Activated CD4-positive, alpha-beta T cell treated with anti-CD3 and anti-CD28 coated beads, Interleukin-2, amount 50 U/mL, for 1 hour (primary cell): ENCODE measurements at regions not wholly inside any gene's neighbourhood (a gene's known extent, or its start where the extent isn't known, plus 50 kb on each side); places are given as distances from the start of the nearest gene placed in this dataset.

Source experiments
- DNase-seq: peaks from one replicate; pipeline ENCODE4 v3.0.0-alpha.2; 2020

- DNase-seq, result no peak
Observed at GRCh38 chr1:25053576-25054250, 123.6 kb upstream of the RUNX3 start.

DNA sequence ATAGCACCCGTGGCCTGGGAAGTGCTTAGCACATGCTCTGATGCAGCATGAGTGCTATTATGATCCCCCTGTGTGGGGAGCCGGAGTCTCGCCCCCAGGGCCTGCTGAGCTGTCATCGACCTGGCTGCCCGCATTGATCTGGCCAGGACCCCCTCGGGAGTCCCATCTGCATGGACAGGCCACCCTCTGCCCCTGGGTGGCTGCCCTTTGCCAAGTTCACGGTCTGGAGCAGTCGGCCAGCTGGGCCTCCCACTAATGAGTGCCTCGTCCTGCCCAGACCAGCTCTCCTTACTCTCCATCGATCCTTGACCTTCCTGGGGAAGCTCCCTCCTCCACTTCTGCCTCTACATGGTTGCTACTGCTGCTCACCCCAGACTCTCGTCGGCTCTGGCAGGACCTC lies 121.8 kb upstream of the RUNX3 start:
- DNase-seq, result no peak

DNA sequence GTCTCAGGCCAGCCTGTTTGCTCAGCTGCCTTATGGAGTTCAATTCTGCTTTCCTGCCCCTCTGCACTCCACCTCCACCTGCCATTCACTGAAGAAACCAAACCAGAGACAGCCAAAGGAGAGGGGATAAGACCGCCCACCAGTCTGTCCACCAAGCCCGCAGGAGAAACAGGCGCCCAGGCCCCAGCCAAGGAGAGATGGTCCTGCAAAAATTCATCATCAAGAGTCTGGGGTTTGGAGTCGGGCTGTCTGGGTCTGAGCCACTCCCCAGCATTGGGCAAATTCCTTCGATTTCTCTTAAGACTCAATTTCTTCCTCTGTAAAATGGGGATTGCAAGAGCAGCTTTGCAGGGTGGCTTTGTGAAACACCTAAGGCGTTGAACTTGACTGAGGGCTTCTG lies 121.4 kb upstream of the RUNX3 start:
- no peak for DNase-seq

DNA sequence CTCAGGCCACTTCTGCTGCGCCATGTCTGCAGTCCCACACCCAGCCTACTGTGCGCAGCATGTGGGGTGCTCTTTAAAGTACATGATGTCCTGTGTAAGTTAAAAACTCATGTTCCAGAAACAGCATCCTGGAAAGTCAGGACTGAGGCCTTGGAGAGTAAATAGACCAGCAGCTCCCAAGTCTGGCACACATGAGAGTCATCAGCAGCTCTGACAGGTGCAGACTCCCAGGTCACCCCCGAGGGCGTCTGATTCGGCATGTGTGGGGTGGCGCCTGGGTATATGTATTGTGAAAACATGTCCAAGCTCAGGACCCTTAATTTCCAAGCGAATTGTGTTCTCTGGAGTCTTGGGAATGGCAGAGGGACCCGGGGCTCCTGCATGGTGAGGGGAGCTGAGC lies 120.1 kb upstream of the RUNX3 start:
- DNase-seq, result no peak

DNA sequence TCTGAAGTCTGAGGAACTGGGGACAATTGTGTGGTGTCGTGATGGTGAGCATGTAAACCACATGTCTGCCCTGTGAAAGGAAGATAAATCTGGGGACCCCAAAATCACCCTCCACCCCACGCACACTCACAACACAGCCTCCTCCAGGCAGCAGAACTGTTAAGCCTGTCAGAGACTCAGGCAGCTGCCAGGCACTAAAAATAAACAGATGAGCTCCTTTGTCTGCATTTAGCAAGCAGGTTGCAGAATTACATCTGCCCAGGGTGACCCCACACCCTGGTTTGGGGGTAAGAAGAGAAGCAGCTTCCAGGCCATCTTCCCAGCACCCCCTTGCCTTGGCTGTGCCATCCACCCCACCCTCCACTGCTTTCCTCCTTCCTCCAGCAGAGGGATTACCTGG lies 119.1 kb upstream of the RUNX3 start:
- DNase-seq, result no peak

GRCh38 chr1:25048728-25049127 lies 118.7 kb upstream of the RUNX3 start:
- no peak for DNase-seq

DNA sequence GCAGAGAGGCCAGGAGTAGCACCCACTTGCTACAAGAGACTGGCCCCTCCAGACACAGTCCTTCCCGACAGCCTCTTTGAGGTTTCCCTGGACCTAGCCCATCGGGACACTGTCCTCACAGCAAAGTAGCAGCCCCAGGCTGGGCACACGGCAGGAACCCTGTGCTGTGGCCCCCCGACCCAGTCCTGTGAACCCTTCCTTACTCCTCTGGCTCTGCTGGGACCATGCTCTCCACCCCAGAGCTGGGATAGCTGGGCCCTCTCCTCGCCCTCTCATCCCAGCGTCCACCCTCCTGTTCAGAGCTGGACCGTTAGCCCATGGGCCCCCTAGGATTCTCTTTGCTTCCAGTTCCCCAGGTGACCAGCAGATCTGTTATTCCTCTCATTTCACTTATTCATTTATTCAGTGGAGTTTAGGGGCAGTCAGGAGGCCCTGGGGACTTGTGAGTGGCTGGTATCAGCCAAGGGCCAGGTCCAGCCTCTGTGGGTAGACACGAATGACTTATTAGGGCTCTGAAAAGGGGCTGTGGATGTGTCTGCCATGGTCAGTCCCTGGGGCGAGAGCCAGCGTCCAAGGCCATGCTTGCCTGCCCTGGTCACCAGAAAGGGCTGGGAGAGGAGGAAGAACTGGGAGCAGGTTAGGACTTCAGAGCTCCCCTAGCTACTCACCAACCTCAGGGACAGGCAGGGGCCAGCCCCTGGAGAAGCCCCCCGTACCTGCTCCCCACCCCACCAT lies 117.6 kb upstream of the RUNX3 start:
- no peak for DNase-seq

DNA sequence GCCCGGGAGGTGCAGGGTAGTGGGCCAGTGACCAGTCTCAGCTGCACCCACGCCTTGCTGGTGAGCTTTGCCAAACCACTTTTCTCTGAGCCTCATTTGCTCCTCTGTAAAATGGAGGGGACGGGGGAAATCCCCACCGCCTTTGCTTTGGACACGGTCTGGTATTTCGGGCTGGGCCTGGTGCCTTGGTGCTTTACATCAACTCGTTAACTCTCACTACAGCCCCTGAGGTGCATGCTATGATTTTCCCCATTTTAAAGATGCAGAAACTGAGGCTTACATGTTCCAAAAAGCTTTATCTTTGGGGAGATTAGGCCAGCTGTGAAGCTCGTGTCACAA lies 116.1 kb upstream of the RUNX3 start:
- DNase-seq, result no peak

- no peak for DNase-seq
Observed at GRCh38 chr1:25045480-25046193, 115.6 kb upstream of the RUNX3 start.

DNA sequence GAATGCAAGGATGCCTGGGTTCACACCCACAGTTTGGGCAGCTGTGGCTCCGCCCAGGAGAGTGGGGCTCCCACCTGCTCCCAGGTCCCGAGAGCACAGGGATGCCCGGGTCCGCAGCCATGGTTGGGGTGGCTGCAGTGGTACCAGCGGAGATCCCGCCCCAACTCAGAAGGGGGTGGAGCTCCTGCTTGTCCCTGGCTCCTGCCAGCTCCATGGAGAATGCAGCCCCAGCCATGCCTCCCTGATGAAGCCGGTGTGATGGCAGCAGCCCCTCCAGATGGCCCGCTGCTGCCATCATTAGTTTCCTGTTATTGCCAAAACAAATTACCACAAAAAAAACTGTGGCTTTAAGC lies 113.1 kb upstream of the RUNX3 start:
- DNase-seq, result no peak

DNA sequence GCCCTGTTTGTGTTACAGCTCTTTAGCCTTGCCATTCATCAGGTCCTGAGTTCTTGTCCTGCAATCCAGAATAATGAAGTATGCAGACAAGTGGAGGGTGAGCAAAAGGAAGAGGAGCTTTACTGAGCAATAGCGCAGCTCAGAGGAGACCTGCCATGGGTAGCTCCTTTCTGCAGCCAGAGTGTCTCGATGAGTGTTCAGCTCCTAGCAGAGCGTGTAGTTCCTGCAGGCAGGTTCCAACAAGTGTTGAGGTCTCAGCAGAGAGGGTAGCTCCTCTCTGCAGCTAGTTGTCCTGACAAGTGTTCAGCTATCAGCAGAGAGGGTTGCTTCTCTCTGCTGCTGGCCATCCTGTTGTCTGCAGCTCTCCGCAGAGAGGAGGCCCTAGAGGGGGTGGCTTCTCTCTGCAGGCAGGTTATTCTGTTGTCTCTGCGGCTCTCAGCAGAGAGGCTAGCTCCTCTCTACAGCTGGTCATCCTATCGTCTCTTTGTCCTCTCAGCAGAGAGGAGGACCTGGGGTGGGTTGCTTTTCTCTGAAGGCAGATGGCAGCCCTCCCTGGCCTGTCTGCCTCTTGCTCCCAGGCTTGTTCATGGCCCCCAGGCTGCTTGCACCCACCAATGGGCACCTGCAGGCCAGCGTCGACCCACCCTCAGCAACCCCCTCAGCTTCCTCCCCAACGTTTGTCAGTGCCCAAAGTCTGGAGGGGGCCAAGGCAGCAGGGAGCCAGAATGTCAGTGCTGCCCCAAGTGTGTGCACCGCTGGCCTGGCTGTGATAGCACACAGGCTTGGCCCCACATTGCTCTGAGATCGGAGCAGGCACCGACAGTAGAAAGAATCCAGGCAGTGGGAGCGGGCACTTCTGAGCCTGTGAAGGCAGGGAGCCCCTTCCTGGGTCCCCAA lies 112.5 kb upstream of the RUNX3 start:
- DNase-seq, result no peak

DNA sequence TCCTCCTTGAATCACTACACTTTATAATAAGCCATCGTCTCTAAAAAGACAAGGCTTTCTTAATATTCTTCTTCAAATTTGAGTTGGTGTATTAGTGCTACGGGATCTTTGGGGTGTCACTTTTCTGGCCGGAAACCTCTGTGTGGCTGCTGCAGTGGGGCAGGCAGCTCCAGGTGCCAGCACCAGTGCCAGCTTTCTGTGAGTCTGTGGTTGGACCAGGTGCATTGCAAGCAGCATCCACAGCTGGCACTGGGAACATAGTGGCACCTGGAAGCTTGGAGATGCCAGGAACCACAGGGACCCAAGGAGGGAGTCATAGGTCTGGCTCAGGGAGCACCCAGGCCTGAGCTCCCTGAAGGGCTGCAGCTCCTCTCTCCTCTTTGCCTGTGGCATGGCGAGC lies 111.8 kb upstream of the RUNX3 start:
- DNase-seq, result no peak

- no peak for DNase-seq
Observed at GRCh38 chr1:25040122-25040685, 110.1 kb upstream of the RUNX3 start.

DNA sequence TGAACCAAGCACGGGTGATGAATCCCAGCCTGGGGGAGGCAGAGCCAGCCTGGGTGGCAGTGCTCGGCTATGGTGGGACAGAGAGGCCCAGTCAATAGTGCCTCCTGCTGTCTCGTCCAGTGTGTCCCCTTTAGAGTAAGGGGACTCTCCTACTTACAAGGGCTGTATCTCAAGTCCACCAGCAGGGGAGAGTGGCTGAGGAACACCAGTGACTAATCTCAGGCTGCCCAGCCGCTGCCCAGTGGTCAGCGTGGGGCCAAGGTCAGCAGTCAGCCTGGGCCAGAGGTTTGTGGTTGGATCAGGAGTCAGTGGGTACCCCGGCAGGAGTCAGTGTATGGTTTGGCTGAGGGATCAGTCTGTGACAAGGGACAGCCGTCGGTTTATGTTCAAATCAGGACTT lies 109.2 kb upstream of the RUNX3 start:
- no peak for DNase-seq

DNA sequence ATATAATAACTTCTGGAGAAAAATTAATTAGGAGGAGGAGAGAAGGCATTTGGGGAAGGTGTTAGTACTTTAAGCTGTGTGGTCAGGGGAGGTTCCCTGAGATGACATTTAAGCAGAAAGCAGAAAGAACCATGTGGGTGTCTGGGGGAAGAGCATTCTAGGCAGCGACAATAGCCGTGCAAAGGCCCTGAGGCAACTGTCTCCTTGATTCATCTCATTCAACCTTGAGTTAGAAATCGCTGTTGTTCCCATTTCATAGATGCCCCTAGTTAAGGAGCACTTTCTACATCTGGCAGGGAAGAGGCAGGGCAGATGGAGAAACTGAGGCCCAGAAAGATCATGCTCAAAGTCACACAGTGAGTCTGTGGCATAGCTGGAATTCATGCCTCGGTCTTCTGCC lies 108.6 kb upstream of the RUNX3 start:
- DNase-seq, result no peak

- DNase-seq, result peak; percentile 67
Observed at GRCh38 chr1:25037174-25038074, 107.3 kb upstream of the RUNX3 start.

GRCh38 chr1:25036117-25036546 lies 106.1 kb upstream of the RUNX3 start:
- no peak for DNase-seq

DNA sequence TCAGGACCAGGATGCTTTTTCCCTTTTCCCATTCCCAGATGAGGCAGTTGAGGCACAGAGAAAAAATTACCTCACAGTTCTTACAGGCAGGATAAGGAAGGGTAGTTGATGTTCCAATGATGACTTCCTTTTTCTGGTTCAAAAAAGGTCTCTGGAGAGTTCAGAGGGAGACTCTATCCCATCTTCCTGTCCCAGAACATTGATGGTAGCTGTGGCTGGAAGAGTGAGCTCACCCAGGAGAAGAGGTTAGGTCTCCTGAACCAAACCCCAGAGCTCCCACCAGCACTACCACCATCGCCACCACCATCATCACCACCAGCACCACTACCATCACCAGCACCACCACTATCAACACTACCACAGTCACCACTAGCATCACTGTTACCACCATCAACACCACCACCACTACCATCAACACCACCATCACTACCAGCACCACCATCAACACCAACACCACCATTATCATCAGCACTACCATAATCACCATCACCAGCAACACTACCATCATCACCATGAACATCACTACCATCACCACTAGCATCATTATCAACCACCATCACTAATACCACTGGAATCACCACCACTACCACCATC lies 105.5 kb upstream of the RUNX3 start:
- no peak for DNase-seq

DNA sequence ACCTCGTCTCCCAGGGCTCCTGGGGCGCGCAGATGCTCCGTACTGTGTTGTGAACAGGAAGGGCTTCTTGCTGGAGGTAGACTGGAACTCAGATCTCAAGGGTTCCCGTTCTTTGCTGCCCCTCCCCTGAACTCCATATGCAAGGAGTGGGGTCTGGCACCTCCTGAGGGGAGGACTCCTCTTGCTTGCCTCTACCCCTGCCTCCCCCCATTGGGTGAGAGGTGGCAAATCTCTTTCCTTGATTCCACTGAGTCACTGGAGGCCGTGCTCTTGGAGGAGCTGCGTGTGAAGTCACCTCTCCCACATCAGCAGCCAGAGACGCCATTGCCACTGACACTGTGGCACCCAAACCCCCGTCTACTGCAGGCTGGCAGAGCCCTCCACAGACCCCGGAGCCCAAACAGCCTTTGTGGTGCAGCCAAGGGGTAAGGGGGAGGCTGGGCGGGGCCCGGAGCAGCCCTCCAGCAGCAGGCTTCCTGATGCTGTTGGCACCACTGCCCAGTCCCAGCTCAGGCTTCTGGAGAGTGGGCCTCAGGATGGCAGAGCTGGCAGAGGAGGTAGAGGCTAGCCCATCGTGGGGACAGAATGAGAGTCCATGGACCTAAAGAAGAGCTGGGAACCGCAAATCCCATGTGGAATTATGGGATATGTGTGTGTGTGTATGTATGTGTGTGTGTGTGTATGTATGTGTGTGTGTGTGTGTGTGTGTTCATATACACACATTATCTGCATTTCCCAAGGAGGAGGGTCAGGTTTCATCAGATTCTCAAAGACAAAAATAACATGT lies 104.9 kb upstream of the RUNX3 start:
- no peak for DNase-seq
